ENCODE measurements at regions not wholly inside any gene's neighbourhood (a gene's known extent, or its start where the extent isn't known, plus 50 kb on each side); places are given as distances from the start of the nearest gene placed in this dataset.

GRCh38 chr5:6826756-6827155 lies 113.5 kb downstream of the TENT4A start:
- no peak for TF ChIP-seq CTCF (IDR thresholded peaks at IDR 0.05)
- no peak for TF ChIP-seq ZBTB21 (CRISPR knock-in tag; IDR thresholded peaks at IDR 0.05; ENCODE audit: borderline replicate concordance)
- TF ChIP-seq FOXJ3 (CRISPR knock-in tag; IDR thresholded peaks at IDR 0.05; ENCODE audit: borderline replicate concordance), result no peak
- TF ChIP-seq IRF2 (CRISPR knock-in tag; IDR thresholded peaks at IDR 0.05; ENCODE audit: borderline replicate concordance, low read depth), result no peak
- TF ChIP-seq FOXK1 (CRISPR knock-in tag; IDR thresholded peaks at IDR 0.05), result no peak
- no peak for TF ChIP-seq NFYB (CRISPR knock-in tag; conservative IDR thresholded peaks at IDR 0.05; ENCODE audit: low read depth)
- TF ChIP-seq USF2 (CRISPR knock-in tag; IDR thresholded peaks at IDR 0.05), result no peak
- TF ChIP-seq ZNF121 (CRISPR knock-in tag; IDR thresholded peaks at IDR 0.05), result no peak
- no peak for TF ChIP-seq CBFB (CRISPR knock-in tag; IDR thresholded peaks at IDR 0.05; ENCODE audit: low read depth)
- TF ChIP-seq NR3C1 (CRISPR knock-in tag; conservative IDR thresholded peaks at IDR 0.05; ENCODE audit: low read depth), result no peak
- TF ChIP-seq E2F4 (CRISPR knock-in tag; IDR thresholded peaks at IDR 0.05; ENCODE audit: borderline replicate concordance, low read depth), result no peak
